ENCODE measurements at regions not wholly inside any gene's neighbourhood (a gene's known extent, or its start where the extent isn't known, plus 50 kb on each side); places are given as distances from the start of the nearest gene placed in this dataset.

- TF ChIP-seq CTCF (IDR thresholded peaks at IDR 0.05) (no peak), POLR2A (IDR thresholded peaks at IDR 0.05) (no peak), EP300 (IDR thresholded peaks at IDR 0.05) (no peak)
Measured at GRCh38 chr7:91710881-91711280, 169.6 kb downstream of the MTERF1 start.

All from gastroesophageal sphincter (tissue), 3 donors.